Globus pallidus (tissue), 1 donor: ENCODE measurements at regions not wholly inside any gene's neighbourhood (a gene's known extent, or its start where the extent isn't known, plus 50 kb on each side); places are given as distances from the start of the nearest gene placed in this dataset.
"Not testable (repeated sequence)": the region's sequence is repeated elsewhere in the genome, so short reads cannot be mapped to it uniquely, and the experiment has no call there.

ENCODE experiments used
- DNase-seq: peaks from one replicate; pipeline ENCODE4 v3.0.0-alpha.2; 2015; ENCODE audit warnings: low spot score

GRCh38 chr22:25417826-25418225, 146.6 kb upstream of the GRK3 start:
- not testable (repeated sequence) for DNase-seq

DNA sequence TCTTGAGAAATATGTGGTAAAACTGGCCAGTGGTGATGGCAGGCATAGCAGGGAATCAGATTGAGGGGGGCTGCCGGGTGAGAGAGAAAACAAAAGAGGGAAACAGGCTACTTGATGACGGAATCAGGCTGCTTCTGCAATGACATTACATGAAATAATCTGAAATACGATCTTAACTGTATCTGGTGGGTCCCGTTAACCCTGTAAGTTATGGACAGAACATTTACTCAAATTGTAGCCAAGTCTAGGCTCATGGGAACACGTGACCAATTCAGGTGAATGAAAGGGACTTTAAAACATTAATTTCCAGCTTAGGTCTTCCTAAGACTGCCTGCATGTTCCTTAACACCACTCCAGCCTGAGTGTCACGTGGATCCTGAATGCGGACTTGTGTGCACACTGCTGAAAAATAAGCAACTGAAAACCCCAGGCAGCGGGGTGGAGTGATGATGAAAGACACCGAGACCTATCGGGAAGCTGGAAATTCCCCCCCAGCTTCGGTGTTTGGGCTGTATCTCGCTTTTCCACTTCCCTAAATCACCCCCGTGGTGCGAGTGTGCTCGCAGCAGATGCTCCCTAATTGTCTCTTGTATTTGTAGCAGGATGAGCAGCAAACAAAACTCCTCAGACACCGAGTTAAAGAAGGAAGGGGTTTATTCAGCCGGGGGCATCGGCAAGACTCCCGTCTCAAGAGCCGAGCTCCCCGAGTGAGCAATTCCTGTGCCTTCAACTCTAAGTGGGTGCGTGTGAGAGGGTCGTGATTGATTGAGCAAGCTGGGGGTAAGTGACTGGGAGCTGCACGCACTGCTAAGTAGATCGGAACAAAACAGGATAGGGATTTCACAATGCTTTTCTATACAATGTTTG, 145.0 kb upstream of the GRK3 start:
- no peak for DNase-seq

DNA sequence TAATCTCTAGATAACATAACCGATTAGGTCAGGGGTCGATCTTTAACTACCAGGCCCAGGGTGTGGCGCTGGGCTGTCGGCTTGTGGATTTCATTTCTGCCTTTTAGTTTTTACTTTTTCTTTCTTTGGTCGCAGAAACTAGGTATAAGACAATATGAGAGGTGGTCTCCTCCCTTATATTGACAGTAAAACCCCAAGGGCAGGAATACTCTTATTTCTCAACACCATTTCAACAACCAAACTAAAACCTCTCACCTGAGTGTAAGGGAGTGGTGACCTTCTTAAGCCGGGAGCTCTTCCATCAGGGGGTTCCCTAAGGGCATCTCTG, 144.4 kb upstream of the GRK3 start:
- not testable (repeated sequence) for DNase-seq

- DNase-seq = no peak
Observed at GRCh38 chr22:25420471-25420924, 144.0 kb upstream of the GRK3 start.

DNA sequence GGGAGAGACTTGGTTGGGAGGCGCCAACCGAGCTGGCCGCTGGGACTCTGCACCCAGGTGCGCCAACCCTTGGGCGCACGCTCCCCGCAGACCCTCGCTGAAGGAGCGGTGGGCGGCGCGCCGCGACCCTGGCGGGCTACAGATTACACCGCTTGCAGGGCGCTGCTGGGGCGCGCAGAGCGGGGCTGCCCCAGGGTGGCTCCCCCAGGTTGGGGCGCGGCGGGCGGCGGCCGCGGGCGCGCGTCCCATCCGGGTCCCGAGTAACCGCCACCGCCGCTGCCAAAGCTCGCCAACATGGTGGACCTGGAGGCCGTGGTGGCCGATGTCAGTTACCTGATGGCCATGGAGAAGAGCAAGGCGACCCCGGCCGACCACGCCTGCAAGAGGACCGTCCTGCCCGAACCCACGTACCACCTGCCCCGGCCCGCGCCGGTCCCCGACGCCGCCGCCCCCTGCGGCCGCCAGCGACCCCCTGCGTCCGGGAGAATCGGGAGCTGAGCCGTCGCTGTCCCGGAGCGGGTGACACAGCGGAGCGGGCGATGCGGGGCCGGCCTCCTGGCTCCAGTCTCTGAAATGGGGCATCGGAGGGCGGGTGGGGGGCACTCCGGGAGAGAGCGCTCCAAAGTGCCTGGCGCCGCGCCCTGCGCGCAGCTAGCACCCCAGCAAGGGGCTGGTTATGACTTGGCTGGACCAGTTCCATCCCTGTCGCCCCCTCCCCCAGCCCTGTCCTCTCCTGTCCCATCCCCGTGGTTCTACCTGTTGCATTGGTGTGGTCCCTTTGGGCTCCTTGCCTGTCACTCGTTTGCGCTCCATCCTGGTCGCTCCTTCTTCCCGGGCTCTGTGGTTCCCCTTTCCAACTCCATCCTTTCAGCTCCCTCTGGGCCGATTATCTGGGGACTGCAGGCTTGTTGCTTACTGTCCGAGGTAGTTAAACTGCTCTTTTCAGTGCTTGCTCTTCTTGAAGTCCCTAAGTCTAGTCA, 143.3 kb upstream of the GRK3 start:
- DNase-seq = no peak

GRCh38 chr22:25426530-25427308, 137.8 kb upstream of the GRK3 start:
- DNase-seq = not testable (repeated sequence)

GRCh38 chr22:25431637-25432342, 132.7 kb upstream of the GRK3 start:
- not testable (repeated sequence) for DNase-seq

GRCh38 chr22:25433381-25433970, 131.0 kb upstream of the GRK3 start:
- not testable (repeated sequence) for DNase-seq

- DNase-seq = no peak
Observed at GRCh38 chr22:25437414-25438160, 126.9 kb upstream of the GRK3 start.

DNA sequence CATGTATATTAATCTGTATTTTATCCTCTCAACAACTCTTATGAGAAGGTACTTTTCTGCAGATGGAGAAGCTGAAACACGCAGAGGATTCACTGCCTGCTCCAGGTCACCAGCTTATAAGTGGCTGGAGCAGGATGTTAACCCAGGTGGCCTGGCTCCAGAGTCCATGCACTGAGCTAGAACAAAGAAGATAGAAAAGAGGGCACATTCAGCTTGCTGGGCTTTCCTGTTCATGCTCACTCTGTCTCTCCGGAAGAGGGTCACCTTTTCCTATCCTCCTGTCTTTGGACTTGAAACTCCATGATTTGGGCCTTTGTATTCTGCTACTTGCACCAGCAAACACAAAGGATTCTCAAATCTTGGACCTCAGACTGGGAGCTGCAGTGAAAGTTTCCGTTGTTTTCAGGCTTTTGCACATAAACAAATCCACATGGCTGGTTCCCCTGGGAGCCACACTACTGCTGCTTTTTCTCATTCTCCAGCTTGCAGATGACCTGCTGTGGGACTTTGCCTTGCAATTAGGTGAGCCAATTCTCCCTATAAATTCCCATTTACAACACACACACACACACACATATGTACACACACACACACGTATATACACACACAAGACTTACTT, 117.3 kb upstream of the GRK3 start:
- peak; percentile 21 for DNase-seq

DNA sequence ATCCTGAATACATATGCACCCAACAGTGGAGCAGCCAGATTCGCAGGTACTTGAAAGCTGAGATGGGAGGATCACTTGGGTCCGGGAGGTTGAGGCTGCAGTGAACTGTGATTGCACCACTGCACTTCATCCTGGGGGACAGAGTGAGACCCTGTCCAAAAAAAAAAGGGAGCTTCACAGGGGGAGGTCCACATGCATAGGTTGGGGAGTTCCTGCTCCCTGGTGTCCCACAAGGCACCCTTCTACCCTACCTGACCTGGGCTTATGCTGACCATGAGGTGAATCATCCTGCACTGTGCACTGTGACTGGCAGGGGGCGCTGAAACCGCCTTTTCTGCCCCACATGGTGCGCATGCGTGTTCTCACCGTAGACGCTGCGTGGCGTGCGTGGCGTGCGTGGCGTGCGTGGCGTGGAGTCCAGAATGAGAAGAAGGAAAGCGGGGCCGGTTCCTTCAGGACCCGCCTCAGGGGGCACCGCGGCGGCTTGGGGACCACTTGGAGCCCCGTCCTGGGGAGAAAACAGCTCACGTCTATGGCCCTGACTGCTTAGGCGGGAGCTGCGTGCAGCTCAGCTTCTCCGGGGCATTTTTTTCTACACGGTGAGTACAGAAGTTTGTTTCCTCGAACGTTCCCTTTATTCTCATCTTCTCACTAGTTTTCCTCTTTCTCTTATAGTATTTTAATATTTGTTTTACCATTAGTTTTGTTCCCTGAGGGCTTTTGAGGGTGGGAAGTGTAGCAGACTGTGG, 116.6 kb upstream of the GRK3 start:
- peak; percentile 83 for DNase-seq

- peak; percentile 7 for DNase-seq
Observed at GRCh38 chr22:25448435-25449051, 115.9 kb upstream of the GRK3 start.

DNA sequence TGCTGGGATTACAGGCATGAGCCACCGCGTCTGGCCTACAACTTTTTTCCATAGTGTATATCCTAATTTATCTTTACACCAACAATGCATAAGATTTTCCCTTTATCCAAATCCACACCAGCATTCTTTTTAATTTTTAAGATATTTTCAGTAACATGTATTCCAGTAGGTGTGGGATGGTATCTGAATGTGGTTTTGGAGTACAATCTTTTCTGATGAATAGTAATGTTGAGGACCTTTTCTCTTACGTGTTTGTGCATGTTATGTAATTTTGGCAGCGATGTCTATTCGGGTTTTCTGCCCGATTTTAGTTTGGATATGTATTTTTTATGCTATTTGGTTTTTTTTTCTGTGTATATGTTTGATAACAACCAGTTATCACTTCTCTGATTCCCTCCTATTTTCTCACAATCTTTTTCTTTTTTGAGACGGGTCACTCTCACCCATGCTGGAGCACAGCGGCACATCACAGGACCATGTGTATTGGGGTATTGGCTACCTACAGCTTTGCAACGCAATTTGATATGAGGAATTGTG, 114.6 kb upstream of the GRK3 start:
- DNase-seq = no peak

DNA sequence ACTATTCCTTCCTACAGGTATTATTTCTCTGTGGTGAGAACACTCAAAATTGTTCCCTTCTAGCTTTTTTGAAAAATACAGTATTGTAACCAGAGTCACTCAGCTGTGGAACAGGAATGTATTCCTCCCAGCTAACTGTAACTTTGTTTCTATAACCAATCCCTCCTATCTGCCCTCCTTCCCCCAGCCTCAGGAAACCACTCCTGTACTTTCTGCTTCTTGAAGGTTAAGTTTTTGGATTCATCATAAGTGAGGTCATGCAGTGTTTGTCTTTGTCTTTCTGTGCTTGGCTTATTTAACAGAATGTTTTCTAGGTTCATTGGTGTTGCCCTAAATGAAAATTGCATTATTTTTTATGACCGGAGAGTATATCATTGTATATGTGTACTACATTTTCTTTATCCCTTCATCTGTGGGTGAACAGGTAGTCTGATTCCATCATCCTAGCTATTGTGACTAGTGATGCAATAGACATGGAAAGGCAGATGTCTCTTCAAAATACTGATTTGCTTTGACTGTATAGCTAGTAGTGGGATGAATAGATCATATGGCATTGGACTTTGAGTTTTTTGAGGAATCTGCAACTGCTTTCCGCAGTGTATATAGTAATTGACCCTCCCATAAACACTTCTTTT, 112.9 kb upstream of the GRK3 start:
- DNase-seq = no peak

DNA sequence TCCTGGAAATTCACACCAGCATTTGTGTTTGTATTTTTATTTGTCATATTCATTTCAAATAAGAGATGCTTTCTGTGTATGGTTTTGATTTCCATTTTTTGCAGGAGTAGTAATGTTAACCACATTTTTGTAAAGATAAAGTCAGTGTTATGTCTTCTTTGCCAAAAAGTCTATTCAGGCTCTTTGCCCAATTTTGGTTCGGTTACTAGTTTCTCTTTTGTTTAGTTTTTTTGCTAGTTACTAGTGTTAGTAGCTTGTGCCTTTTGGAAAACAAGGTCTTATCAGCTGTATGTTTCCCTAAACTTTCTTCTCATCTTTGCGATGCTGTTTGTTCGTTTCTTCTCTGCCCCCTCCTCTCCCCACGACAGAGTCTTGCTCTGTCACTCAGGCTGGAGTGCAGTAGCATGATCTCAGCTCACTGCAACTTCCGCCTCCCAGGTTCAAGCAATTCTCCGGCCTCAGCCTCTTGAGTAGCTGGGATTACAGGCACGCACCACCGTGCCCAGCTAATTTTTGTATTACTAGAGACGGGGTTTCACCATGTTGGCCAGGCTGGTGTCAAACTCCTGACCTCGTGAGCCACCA, 112.3 kb upstream of the GRK3 start:
- DNase-seq = no peak

DNA sequence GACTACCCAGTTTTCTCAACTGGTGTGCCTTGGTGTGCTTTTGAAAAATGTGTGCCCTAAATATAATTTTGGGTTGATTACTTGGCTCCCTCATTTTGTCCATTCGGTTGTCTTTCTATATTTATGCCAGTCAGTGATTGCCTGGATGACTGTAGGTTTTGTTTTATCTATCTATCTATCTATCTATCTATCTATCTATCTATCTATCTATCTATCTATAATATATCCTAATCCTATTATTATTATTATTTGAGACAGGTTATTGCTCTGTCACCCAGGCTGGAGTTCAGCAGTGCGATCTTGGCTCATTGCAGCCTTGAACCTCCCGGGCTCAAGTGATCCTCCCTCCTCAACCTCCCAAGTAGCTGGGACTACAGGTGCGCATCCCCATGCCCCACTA, 111.4 kb upstream of the GRK3 start:
- DNase-seq = no peak

GRCh38 chr22:25453557-25453956, 110.9 kb upstream of the GRK3 start:
- no peak for DNase-seq
